ENCODE measurements at regions not wholly inside any gene's neighbourhood (a gene's known extent, or its start where the extent isn't known, plus 50 kb on each side); places are given as distances from the start of the nearest gene placed in this dataset.

GRCh38 chr12:114815026-114815795 is 131.2 kb upstream of the TBX3 start:
- H3K9me3 ChIP-seq (ENCODE audit: low read length), result no peaks in the 10 kb centered on the region
- no peaks in the 10 kb centered on the region for H3K36me3 ChIP-seq (ENCODE audit: low read depth, low read length)
- no peak overlapping the region for H3K27ac ChIP-seq (ENCODE audit: low read length)
- H3K4me3 ChIP-seq (ENCODE audit: low read length), result no peak overlapping the region
- H4K20me1 ChIP-seq (ENCODE audit: low read length), result no peaks in the 10 kb centered on the region
- no peak overlapping the region for H2AFZ ChIP-seq (ENCODE audit: low read length)
- no peaks in the 10 kb centered on the region for H3K27me3 ChIP-seq (ENCODE audit: low read length)
- DNase-seq, result no peak
- ATAC-seq, result no peak
- H3K4me1 ChIP-seq (ENCODE audit: insufficient read depth, low read length), result peaks cover 8% of the 10 kb centered on the region
- ChIA-PET CTCF (no interaction called here), POLR2A (ENCODE audit: unreplicated experiment) (no interaction called here)
- H3K9me2 ChIP-seq (replicated peaks; ENCODE audit: low read length), result no peaks in the 10 kb centered on the region
- no peak overlapping the region for H3K9ac ChIP-seq (ENCODE audit: low read length)
- no peaks in the 10 kb centered on the region for H3K79me2 ChIP-seq (ENCODE audit: low read length)
- no peak overlapping the region for H3K4me2 ChIP-seq (ENCODE audit: low read length)
- H3F3A ChIP-seq (ENCODE audit: low read length, unreplicated experiment), result peaks cover 4% of the 10 kb centered on the region
- TF ChIP-seq EZH2phosphoT487 (IDR thresholded peaks at IDR 0.05; ENCODE audit: borderline replicate concordance, low read length) (no peak), CTCF (conservative IDR thresholded peaks at IDR 0.05; ENCODE audit: low read depth, low read length) (no peak), EZH2 (IDR thresholded peaks at IDR 0.05; ENCODE audit: low read length, unreplicated experiment) (no peak)
- intact Hi-C loops (cut with micrococcal nuclease), result no loop called here
- no TSS peak for BruUV-seq (replicated peaks)

- TF ChIP-seq EZH2phosphoT487 (IDR thresholded peaks at IDR 0.05; ENCODE audit: borderline replicate concordance, low read length) (no peak), EZH2 (IDR thresholded peaks at IDR 0.05; ENCODE audit: low read length, unreplicated experiment) (no peak), CTCF (conservative IDR thresholded peaks at IDR 0.05; ENCODE audit: low read depth, low read length) (no peak)
- H3K9ac ChIP-seq (ENCODE audit: low read length), result peak overlapping the region; percentile 37
- H3K27me3 ChIP-seq (ENCODE audit: low read length), result no peaks in the 10 kb centered on the region
- H3K9me2 ChIP-seq (replicated peaks; ENCODE audit: low read length), result no peaks in the 10 kb centered on the region
- ChIA-PET POLR2A (ENCODE audit: unreplicated experiment) (interaction anchor here (0.6 to 0.7 kb wide), 4 partner anchors 90 to 872 kb away, joined by 3 to 5 read pairs (median 4); no protein-coding TSS in a partner anchor), CTCF (interaction anchor here (0.5 to 0.9 kb wide), 2 partner anchors 45 to 129 kb away, joined by 3 to 5 read pairs; partner anchors contain the start of gene TBX3)
- ATAC-seq (peak; percentile 92), DNase-seq (peak; percentile 92)
- no peaks in the 10 kb centered on the region for H3K9me3 ChIP-seq (ENCODE audit: low read length)
- H3K4me1 ChIP-seq (ENCODE audit: insufficient read depth, low read length), result peaks cover 8% of the 10 kb centered on the region
- H2AFZ ChIP-seq (ENCODE audit: low read length), result peak overlapping the region; percentile 71
- no peaks in the 10 kb centered on the region for H4K20me1 ChIP-seq (ENCODE audit: low read length)
- H3K79me2 ChIP-seq (ENCODE audit: low read length), result no peaks in the 10 kb centered on the region
- peak overlapping the region; percentile 81 for H3K4me2 ChIP-seq (ENCODE audit: low read length)
- peaks cover 4% of the 10 kb centered on the region for H3F3A ChIP-seq (ENCODE audit: low read length, unreplicated experiment)
- no peaks in the 10 kb centered on the region for H3K36me3 ChIP-seq (ENCODE audit: low read depth, low read length)
- H3K4me3 ChIP-seq (ENCODE audit: low read length), result peak overlapping the region; percentile 55
- H3K27ac ChIP-seq (ENCODE audit: low read length), result peak overlapping the region; percentile 66
- intact Hi-C loops (cut with micrococcal nuclease), result loop anchor here (1.0 to 2.0 kb wide), 6 partner anchors 36 to 187 kb away; partner anchors contain the start of gene TBX3
- no TSS peak for BruUV-seq (replicated peaks)
Measured at GRCh38 chr12:114812858-114813761, 129.1 kb upstream of the TBX3 start.
